ENCODE measurements at regions not wholly inside any gene's neighbourhood (a gene's known extent, or its start where the extent isn't known, plus 50 kb on each side); places are given as distances from the start of the nearest gene placed in this dataset.

DNA sequence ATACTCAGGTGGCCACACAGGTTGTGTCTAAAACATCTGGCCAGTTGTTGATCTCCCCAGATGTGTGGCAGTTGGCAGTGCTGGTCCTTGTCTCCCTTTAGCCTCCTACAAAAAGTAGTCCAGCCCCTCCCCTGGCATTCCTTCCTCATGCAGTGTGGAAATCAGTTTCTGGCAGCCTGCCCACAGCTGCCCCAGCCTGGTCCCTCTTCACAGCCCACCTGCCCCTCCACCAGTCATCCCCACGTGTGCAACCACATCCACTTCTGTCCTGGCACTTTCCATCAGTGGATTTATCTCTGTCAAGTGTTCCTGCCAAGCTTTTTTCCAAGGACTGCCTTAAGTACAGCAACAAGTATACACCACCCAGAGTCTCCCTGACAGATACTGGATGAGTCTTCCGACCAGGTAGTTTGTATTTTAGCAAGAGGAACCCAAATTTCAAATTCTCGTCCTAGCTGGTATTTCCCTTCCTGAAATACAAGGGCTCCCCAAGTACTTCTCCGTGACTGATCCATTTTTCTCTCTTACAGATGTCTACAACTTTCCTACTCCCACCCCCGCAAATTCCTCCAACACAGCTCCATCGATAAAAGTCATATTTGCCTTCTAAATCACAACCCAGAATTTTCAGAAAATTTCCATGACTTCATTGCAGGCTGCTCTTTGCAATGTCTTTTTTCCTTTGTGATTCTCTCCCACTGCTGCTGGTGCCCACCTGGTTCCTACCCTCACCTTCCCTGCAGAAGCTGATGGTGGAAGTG is 313.5 kb downstream of the FOXO1 start:
- H3K36me3 ChIP-seq (ENCODE audit: control insufficient read depth in 2 of 2, extremely low read depth in 1 of 2, insufficient read depth in 2 of 2, low read length in 2 of 2) = no peaks in the 10 kb centered on the region
- H3K4me3 ChIP-seq (ENCODE audit: control insufficient read depth in 2 of 3, extremely low read depth in 1 of 3, insufficient read depth in 2 of 3, low read depth in 1 of 3, low read length in 3 of 3) = no peak overlapping the region
- H3K9me1 ChIP-seq (ENCODE audit: control insufficient read depth, extremely low read depth, insufficient read depth, low read length) = no peaks in the 10 kb centered on the region
- H3K9me3 ChIP-seq (ENCODE audit: control insufficient read depth, low read depth, low read length) = no peaks in the 10 kb centered on the region
- no peak overlapping the region for H2AFZ ChIP-seq (ENCODE audit: control insufficient read depth, low read length)
- H3K27ac ChIP-seq (ENCODE audit: control insufficient read depth, insufficient read depth, low read length) = no peak overlapping the region
- no peak overlapping the region for H3K9ac ChIP-seq (ENCODE audit: control insufficient read depth, extremely low read depth, insufficient read depth, low read length)
- FAIRE-seq (no peak), DNase-seq (ENCODE audit: low read depth, low spot score) (no peak)
- H3K4me2 ChIP-seq (ENCODE audit: control insufficient read depth, extremely low read depth, insufficient read depth, low read depth, low read length) = no peak overlapping the region
- TF ChIP-seq EZH2 (IDR thresholded peaks at IDR 0.05; ENCODE audit: low read length) (no peak), CTCF (optimal IDR thresholded peaks at IDR 0.05 in 1 of 3, IDR thresholded peaks at IDR 0.05 in 1 of 3, conservative IDR thresholded peaks at IDR 0.05 in 1 of 3; ENCODE audit: extremely low read depth in 1 of 3, insufficient read depth in 2 of 3, low read length in 3 of 3) (no peak)
- no peaks in the 10 kb centered on the region for H3K27me3 ChIP-seq (ENCODE audit: control insufficient read depth, extremely low read depth, insufficient read depth, low read length)
- dilution Hi-C loops (cut with MboI; ENCODE audit: extremely low pct_ligation_motif_present, low sequenced_read_pairs) = no loop called here
- H4K20me1 ChIP-seq (ENCODE audit: control insufficient read depth, extremely low read depth, insufficient read depth, low read length) = no peaks in the 10 kb centered on the region
- H3K4me1 ChIP-seq (ENCODE audit: control insufficient read depth, extremely low read depth, insufficient read depth, low read length) = no peaks in the 10 kb centered on the region
- no peaks in the 10 kb centered on the region for H3K79me2 ChIP-seq (ENCODE audit: control insufficient read depth, insufficient read depth, low read length)

GRCh38 chr13:40355126-40355724 is 311.2 kb downstream of the FOXO1 start:
- H4K20me1 ChIP-seq (ENCODE audit: control insufficient read depth, extremely low read depth, insufficient read depth, low read length) = no peaks in the 10 kb centered on the region
- FAIRE-seq (no peak), DNase-seq (ENCODE audit: low read depth, low spot score) (no peak)
- no peaks in the 10 kb centered on the region for H3K36me3 ChIP-seq (ENCODE audit: control insufficient read depth in 2 of 2, extremely low read depth in 1 of 2, insufficient read depth in 2 of 2, low read length in 2 of 2)
- no peaks in the 10 kb centered on the region for H3K79me2 ChIP-seq (ENCODE audit: control insufficient read depth, insufficient read depth, low read length)
- dilution Hi-C loops (cut with MboI; ENCODE audit: extremely low pct_ligation_motif_present, low sequenced_read_pairs) = no loop called here
- H3K9me1 ChIP-seq (ENCODE audit: control insufficient read depth, extremely low read depth, insufficient read depth, low read length) = no peaks in the 10 kb centered on the region
- no peak overlapping the region for H3K9ac ChIP-seq (ENCODE audit: control insufficient read depth, extremely low read depth, insufficient read depth, low read length)
- H3K27ac ChIP-seq (ENCODE audit: control insufficient read depth, insufficient read depth, low read length) = no peak overlapping the region
- no peak overlapping the region for H3K4me2 ChIP-seq (ENCODE audit: control insufficient read depth, extremely low read depth, insufficient read depth, low read depth, low read length)
- no peak overlapping the region for H3K4me3 ChIP-seq (ENCODE audit: control insufficient read depth in 2 of 3, extremely low read depth in 1 of 3, insufficient read depth in 2 of 3, low read depth in 1 of 3, low read length in 3 of 3)
- no peaks in the 10 kb centered on the region for H3K9me3 ChIP-seq (ENCODE audit: control insufficient read depth, low read depth, low read length)
- no peak overlapping the region for H2AFZ ChIP-seq (ENCODE audit: control insufficient read depth, low read length)
- no peak for TF ChIP-seq EZH2 (IDR thresholded peaks at IDR 0.05; ENCODE audit: low read length)
- TF ChIP-seq CTCF (optimal IDR thresholded peaks at IDR 0.05 in 1 of 3, IDR thresholded peaks at IDR 0.05 in 1 of 3, conservative IDR thresholded peaks at IDR 0.05 in 1 of 3; ENCODE audit: extremely low read depth in 1 of 3, insufficient read depth in 2 of 3, low read length in 3 of 3) = no peak
- no peaks in the 10 kb centered on the region for H3K27me3 ChIP-seq (ENCODE audit: control insufficient read depth, extremely low read depth, insufficient read depth, low read length)
- H3K4me1 ChIP-seq (ENCODE audit: control insufficient read depth, extremely low read depth, insufficient read depth, low read length) = no peaks in the 10 kb centered on the region

Data from keratinocyte (primary cell).